Parathyroid adenoma (tissue), 2 donors: ENCODE measurements at regions not wholly inside any gene's neighbourhood (a gene's known extent, or its start where the extent isn't known, plus 50 kb on each side); places are given as distances from the start of the nearest gene placed in this dataset.

Experiments used
- H2AFZ ChIP-seq: fragments of 300-600 bp; sonication (generic); one replicate; pipeline ENCODE4 v1.7.0; 2017; ENCODE audit warnings: antibody characterized with exemption, mild to moderate bottlenecking
- H3K27ac ChIP-seq: fragments of 300-600 bp; sonication (generic); one replicate; pipeline ENCODE4 v1.7.0; 2017
- H3K27me3 ChIP-seq: fragments of 300-600 bp; sonication (generic); one replicate; pipeline ENCODE4 v1.7.0; 2017; ENCODE audit warnings: low read length; ENCODE audit not compliant: control insufficient read depth, insufficient read depth
- H3K36me3 ChIP-seq: fragments of 300-600 bp; sonication (generic); one replicate; pipeline ENCODE4 v1.7.0; 2017; ENCODE audit warnings: low read length; ENCODE audit not compliant: control insufficient read depth, insufficient read depth
- H3K4me1 ChIP-seq: fragments of 300-600 bp; sonication (generic); one replicate; pipeline ENCODE4 v1.7.0; 2017; ENCODE audit warnings: control low read depth
- H3K4me2 ChIP-seq: fragments of 300-600 bp; sonication (generic); one replicate; pipeline ENCODE4 v1.7.0; 2017; ENCODE audit warnings: low read length
- H3K4me3 ChIP-seq: fragments of 300-600 bp; sonication (generic); one replicate; pipeline ENCODE4 v1.7.0; 2017; ENCODE audit warnings: low read depth, low read length
- H3K79me2 ChIP-seq: fragments of 300-600 bp; sonication (generic); one replicate; pipeline ENCODE4 v1.7.0; 2017; ENCODE audit warnings: control low read depth
- H3K9ac ChIP-seq: fragments of 300-600 bp; sonication (generic); one replicate; pipeline ENCODE4 v1.7.0; 2017; ENCODE audit warnings: mild to moderate bottlenecking
- H3K9me3 ChIP-seq: fragments of 300-600 bp; sonication (generic); one replicate; pipeline ENCODE4 v1.7.0; 2017; ENCODE audit warnings: low read length; ENCODE audit not compliant: control insufficient read depth
- TF ChIP-seq, protein P1 (sequence below): fragments of 300-600 bp; sonication (generic); IDR thresholded peaks from one replicate; pipeline ENCODE4 v1.7.0; 2017; ENCODE audit warnings: antibody characterized with exemption, mild to moderate bottlenecking
- donor health status: primary hyperparathyroidism.

GRCh38 chr6:10302566-10303235 lies 112.2 kb downstream of the TFAP2A start:
- Histone ChIP-seq H3K9me3 (no peaks in the 10 kb centered on the region), H3K27me3 (no peaks in the 10 kb centered on the region), H3K27ac (no peak overlapping the region), H3K36me3 (no peaks in the 10 kb centered on the region), H2AFZ (no peak overlapping the region), H3K4me1 (no peaks in the 10 kb centered on the region), H3K9ac (no peak overlapping the region), H3K4me2 (no peak overlapping the region), H3K79me2 (no peaks in the 10 kb centered on the region), H3K4me3 (no peak overlapping the region)
- TF ChIP-seq, protein P1, sequence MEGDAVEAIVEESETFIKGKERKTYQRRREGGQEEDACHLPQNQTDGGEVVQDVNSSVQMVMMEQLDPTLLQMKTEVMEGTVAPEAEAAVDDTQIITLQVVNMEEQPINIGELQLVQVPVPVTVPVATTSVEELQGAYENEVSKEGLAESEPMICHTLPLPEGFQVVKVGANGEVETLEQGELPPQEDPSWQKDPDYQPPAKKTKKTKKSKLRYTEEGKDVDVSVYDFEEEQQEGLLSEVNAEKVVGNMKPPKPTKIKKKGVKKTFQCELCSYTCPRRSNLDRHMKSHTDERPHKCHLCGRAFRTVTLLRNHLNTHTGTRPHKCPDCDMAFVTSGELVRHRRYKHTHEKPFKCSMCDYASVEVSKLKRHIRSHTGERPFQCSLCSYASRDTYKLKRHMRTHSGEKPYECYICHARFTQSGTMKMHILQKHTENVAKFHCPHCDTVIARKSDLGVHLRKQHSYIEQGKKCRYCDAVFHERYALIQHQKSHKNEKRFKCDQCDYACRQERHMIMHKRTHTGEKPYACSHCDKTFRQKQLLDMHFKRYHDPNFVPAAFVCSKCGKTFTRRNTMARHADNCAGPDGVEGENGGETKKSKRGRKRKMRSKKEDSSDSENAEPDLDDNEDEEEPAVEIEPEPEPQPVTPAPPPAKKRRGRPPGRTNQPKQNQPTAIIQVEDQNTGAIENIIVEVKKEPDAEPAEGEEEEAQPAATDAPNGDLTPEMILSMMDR, result no peak

- Histone ChIP-seq H3K4me1 (no peaks in the 10 kb centered on the region), H3K79me2 (no peaks in the 10 kb centered on the region), H3K4me2 (no peak overlapping the region), H3K9ac (no peak overlapping the region), H3K27me3 (no peaks in the 10 kb centered on the region), H3K36me3 (no peaks in the 10 kb centered on the region), H3K9me3 (no peaks in the 10 kb centered on the region), H3K27ac (no peak overlapping the region), H2AFZ (no peak overlapping the region), H3K4me3 (no peak overlapping the region)
- TF ChIP-seq, protein P1, result no peak
Measured at GRCh38 chr6:10300071-10300470, 114.8 kb downstream of the TFAP2A start.

DNA sequence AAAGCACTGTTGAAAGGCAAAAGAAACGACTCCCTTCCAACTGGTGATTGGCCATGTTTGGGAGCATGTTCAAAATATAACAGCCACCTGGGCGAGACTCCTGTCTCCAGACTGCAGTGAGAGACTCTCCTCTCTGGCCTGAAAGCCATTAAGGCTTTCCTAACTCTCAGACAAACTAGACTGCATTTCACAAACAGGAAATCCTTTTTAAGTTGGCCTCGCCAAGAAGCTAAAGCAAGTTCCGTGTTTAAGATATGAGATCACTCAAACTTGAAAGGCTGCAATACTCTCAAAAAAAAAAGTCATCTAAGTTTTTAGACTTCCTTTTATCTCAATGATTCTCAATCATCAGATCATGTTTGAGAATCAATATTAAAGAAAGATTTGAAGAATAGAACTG lies 117.0 kb downstream of the TFAP2A start:
- no peaks in the 10 kb centered on the region for H3K79me2 ChIP-seq
- H3K4me3 ChIP-seq, result no peak overlapping the region
- no peaks in the 10 kb centered on the region for H3K4me1 ChIP-seq
- no peak overlapping the region for H3K4me2 ChIP-seq
- no peak overlapping the region for H3K9ac ChIP-seq
- H3K27ac ChIP-seq, result no peak overlapping the region
- no peaks in the 10 kb centered on the region for H3K9me3 ChIP-seq
- no peaks in the 10 kb centered on the region for H3K27me3 ChIP-seq
- H2AFZ ChIP-seq, result no peak overlapping the region
- no peaks in the 10 kb centered on the region for H3K36me3 ChIP-seq
- TF ChIP-seq, protein P1, result no peak

- Histone ChIP-seq H3K36me3 (no peaks in the 10 kb centered on the region), H2AFZ (no peak overlapping the region), H3K9me3 (no peaks in the 10 kb centered on the region), H3K79me2 (no peaks in the 10 kb centered on the region), H3K4me1 (no peaks in the 10 kb centered on the region), H3K4me3 (no peak overlapping the region), H3K9ac (no peak overlapping the region), H3K4me2 (no peak overlapping the region), H3K27ac (no peak overlapping the region), H3K27me3 (no peaks in the 10 kb centered on the region)
- TF ChIP-seq, protein P1, result no peak
Measured at GRCh38 chr6:10278746-10279145, 136.1 kb downstream of the TFAP2A start.

DNA sequence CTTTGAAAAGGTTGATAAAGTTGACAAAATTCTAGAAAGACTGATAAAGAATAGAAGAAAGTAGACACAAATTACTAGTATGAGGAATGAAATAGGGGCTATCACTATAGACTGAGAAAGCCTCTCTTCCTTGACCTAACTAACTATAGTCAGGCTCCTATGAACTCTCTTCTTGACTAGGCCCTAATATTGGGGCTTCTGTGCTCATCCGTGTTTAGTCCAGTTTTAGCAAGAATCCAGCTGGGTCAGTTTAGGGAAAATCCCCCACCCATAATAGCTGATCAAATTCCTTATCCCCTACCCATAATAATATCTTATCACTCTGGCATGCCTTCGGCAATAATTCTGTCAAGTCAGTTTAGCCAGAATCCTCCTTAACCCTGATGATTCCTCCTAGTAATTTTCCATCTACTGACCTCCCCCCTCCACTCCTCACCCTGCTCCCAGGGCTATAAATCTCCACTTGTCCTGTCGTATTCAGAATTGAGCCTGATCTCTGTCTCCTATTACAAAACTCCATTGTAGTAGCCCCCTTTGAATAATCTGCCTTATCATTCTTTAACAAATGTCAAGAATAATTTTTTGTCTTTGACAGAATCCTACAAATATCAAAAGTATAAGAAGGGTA lies 138.1 kb downstream of the TFAP2A start:
- Histone ChIP-seq H3K4me2 (no peak overlapping the region), H3K27ac (no peak overlapping the region), H3K79me2 (no peaks in the 10 kb centered on the region), H2AFZ (no peak overlapping the region), H3K9me3 (no peaks in the 10 kb centered on the region), H3K4me3 (no peak overlapping the region), H3K36me3 (no peaks in the 10 kb centered on the region), H3K4me1 (no peaks in the 10 kb centered on the region), H3K9ac (no peak overlapping the region), H3K27me3 (no peaks in the 10 kb centered on the region)
- TF ChIP-seq, protein P1, result no peak
